ENCODE measurements at regions not wholly inside any gene's neighbourhood (a gene's known extent, or its start where the extent isn't known, plus 50 kb on each side); places are given as distances from the start of the nearest gene placed in this dataset.

DNA sequence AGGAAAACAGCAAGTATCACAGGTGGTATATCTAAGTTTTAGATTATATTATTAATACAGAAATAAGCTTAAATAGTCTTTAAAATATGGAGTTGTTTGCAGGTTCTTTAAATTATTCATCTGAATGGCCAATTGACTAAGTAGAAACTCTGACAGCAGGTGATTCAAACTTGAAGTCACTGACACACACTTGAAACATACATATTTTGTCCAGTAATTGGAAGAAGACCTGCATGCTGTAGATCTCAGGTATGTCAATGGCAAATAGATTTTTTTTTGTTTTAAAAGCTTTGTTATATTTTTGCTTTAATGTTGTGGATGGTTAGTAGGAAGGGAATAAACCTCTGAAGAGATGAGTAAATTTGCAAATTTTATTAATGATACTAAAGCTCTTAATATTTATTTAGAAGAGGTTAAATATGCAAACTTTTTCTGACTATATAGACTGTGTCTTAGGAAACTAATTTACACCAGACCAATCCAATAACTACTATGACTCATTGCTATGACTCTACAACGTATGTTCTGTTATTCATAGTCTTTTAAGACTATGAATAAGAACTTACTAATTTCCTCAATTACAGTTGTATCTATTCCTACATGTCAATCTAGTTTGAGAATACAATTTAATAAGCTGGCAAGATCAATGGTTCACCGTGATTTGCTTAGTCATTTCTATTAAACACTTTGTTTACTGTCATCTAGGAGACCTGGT is 53.9 kb upstream of the RORB start:
- H3K27ac ChIP-seq, result no peak overlapping the region
- H3K27me3 ChIP-seq, result no peaks in the 10 kb centered on the region
- intact Hi-C loops (cut with DNase I; ENCODE audit: low total_unique reads), result no loop called here
- DNase-seq, result no peak
- no peak for TF ChIP-seq CTCF (IDR thresholded peaks at IDR 0.05)
- no peak for TF ChIP-seq POLR2A (IDR thresholded peaks at IDR 0.05)
- no peaks in the 10 kb centered on the region for H3K4me1 ChIP-seq
- 80 to 89% methylated on average over 2 of the region's 2 CpGs for WGBS, 2 donors
- H3K9me3 ChIP-seq, result no peaks in the 10 kb centered on the region
- no peak overlapping the region for H3K4me3 ChIP-seq
- no peaks in the 10 kb centered on the region for H3K36me3 ChIP-seq (ENCODE audit: low read depth, missing control alignments)

DNA sequence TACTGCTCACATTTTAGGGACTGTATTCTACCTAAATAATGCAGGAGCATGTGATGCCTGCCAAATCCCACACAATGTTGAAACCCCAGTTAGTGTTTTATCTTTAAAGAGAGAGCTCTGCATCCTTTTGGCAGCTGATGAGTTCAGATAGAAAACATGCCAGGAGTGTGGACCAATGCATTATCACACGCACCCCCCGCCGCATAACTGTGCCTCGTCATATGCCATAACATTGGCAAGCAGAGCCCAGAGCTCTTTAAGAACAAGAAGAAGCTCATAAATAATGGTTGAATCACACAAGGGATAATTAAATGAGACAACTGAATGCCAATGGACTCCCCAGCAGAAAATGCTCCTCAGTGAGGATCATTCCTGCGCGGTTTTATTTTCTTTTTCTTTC is 52.8 kb upstream of the RORB start:
- no peak for DNase-seq
- H3K9me3 ChIP-seq, result no peaks in the 10 kb centered on the region
- intact Hi-C loops (cut with DNase I; ENCODE audit: low total_unique reads), result no loop called here
- H3K4me3 ChIP-seq, result no peak overlapping the region
- H3K4me1 ChIP-seq, result no peaks in the 10 kb centered on the region
- H3K27me3 ChIP-seq, result no peaks in the 10 kb centered on the region
- H3K36me3 ChIP-seq (ENCODE audit: low read depth, missing control alignments), result no peaks in the 10 kb centered on the region
- no peak for TF ChIP-seq CTCF (IDR thresholded peaks at IDR 0.05)
- TF ChIP-seq POLR2A (IDR thresholded peaks at IDR 0.05), result no peak
- 42 to 49% methylated on average over 6 of the region's 6 CpGs for WGBS, 2 donors
- H3K27ac ChIP-seq, result no peak overlapping the region

Small RNA genes lying in the stretch of these regions (small RNA-seq; reads per million reads assigned to genes)
- 0 reads per million in 2 donors for gene RNA5SP286

Data from testis (tissue), 2 donors.